GM23338 (cell line): ENCODE measurements at regions not wholly inside any gene's neighbourhood (a gene's known extent, or its start where the extent isn't known, plus 50 kb on each side); places are given as distances from the start of the nearest gene placed in this dataset.

Experiments
- ATAC-seq: fragments of 200-7000 bp; cut with Tn5 transposase; 3 replicates; pipeline ENCODE4 v1.9.1; 2020
- DNase-seq: peaks from one replicate; pipeline ENCODE4 v3.0.0-alpha.2; 2015; ENCODE audit warnings: low spot score
- H2AFZ ChIP-seq: fragments of 200-600 bp; sonication (generic); 2 replicates; pipeline ENCODE4 v1.8.0; 2016; ENCODE audit warnings: antibody characterized with exemption, mild to moderate bottlenecking, moderate library complexity
- H3F3A ChIP-seq: fragments of 200-600 bp; sonication (generic); replicated peaks from 2 replicates; pipeline ENCODE4 v1.8.0; 2017; ENCODE audit warnings: antibody characterized with exemption, mixed run types, low read depth
- H3K27ac ChIP-seq: fragments of 200-600 bp; sonication (generic); 2 replicates; pipeline ENCODE4 v1.6.1; 2016; ENCODE audit warnings: low read depth
- H3K27me3 ChIP-seq: fragments of 200-600 bp; sonication (generic); 2 replicates; pipeline ENCODE4 v1.8.0; 2016; ENCODE audit warnings: mild to moderate bottlenecking, mixed run types, moderate library complexity; ENCODE audit not compliant: insufficient read depth
- H3K36me3 ChIP-seq: fragments of 200-600 bp; sonication (generic); 2 replicates; pipeline ENCODE4 v1.8.0; 2016; ENCODE audit warnings: mild to moderate bottlenecking; ENCODE audit not compliant: insufficient read depth
- H3K4me1 ChIP-seq: fragments of 200-600 bp; sonication (generic); 2 replicates; pipeline ENCODE4 v1.8.0; 2016; ENCODE audit warnings: mild to moderate bottlenecking, moderate library complexity; ENCODE audit not compliant: insufficient read depth
- H3K4me2 ChIP-seq: fragments of 200-600 bp; sonication (generic); 2 replicates; pipeline ENCODE4 v1.7.1; 2017; ENCODE audit warnings: mixed run types
- H3K4me3 ChIP-seq: fragments of 200-600 bp; sonication (generic); 2 replicates; pipeline ENCODE4 v1.6.1; 2016; ENCODE audit warnings: mixed run types
- H3K79me2 ChIP-seq: fragments of 200-600 bp; sonication (generic); replicated peaks from 2 replicates; pipeline ENCODE4 v1.8.0; 2017; ENCODE audit warnings: mild to moderate bottlenecking; ENCODE audit not compliant: insufficient read depth
- H3K9me2 ChIP-seq: fragments of 200-600 bp; sonication (generic); 2 replicates; pipeline ENCODE4 v1.8.0; 2017; ENCODE audit not compliant: insufficient read depth
- H4K20me1 ChIP-seq: fragments of 200-600 bp; sonication (generic); replicated peaks from 2 replicates; pipeline ENCODE4 v1.8.0; 2017; ENCODE audit warnings: mild to moderate bottlenecking; ENCODE audit not compliant: insufficient read depth
- H3K27ac Mint-ChIP-seq: 2 replicates; pipeline ENCODE4 v1.8.0; 2020; ENCODE audit warnings: inconsistent platforms, mild to moderate bottlenecking, moderate library complexity, mixed read lengths
- H3K27me3 Mint-ChIP-seq: 3 replicates; pipeline ENCODE4 v1.8.0; 2022; ENCODE audit warnings: low read depth, mild to moderate bottlenecking, moderate library complexity, mixed read lengths, inconsistent platforms; ENCODE audit not compliant: insufficient read depth, poor library complexity
- H3K36me3 Mint-ChIP-seq: 3 replicates; pipeline ENCODE4 v1.8.0; 2021; ENCODE audit warnings: low read depth, mild to moderate bottlenecking, inconsistent platforms, moderate library complexity, mixed read lengths
- H3K4me1 Mint-ChIP-seq: 3 replicates; pipeline ENCODE4 v1.8.0; 2020; ENCODE audit warnings: mild to moderate bottlenecking, inconsistent platforms, mixed read lengths
- H3K4me3 Mint-ChIP-seq: 3 replicates; pipeline ENCODE4 v1.8.0; 2021; ENCODE audit warnings: moderate library complexity, mild to moderate bottlenecking, inconsistent platforms, mixed read lengths
- H3K9me3 Mint-ChIP-seq: 3 replicates; pipeline ENCODE4 v1.8.0; 2020; ENCODE audit warnings: moderate library complexity, mild to moderate bottlenecking, inconsistent platforms, mixed read lengths
- CREB1 ChIP-seq: fragments of 250-450 bp; sonication (Bioruptor Pico); IDR thresholded peaks from 2 replicates; pipeline ENCODE4 v1.5.0; 2020; ENCODE audit warnings: low read depth, mild to moderate bottlenecking, moderate library complexity
- EZH2 ChIP-seq: fragments of 200-600 bp; sonication (generic); IDR thresholded peaks from one replicate; pipeline ENCODE4 v1.8.0; 2017; ENCODE audit warnings: antibody characterized with exemption, mild to moderate bottlenecking, low read depth; ENCODE audit not compliant: unreplicated experiment
- EZH2phosphoT487 ChIP-seq: fragments of 200-600 bp; sonication (generic); IDR thresholded peaks from one replicate; pipeline ENCODE4 v1.8.1; 2018; ENCODE audit warnings: antibody characterized with exemption; ENCODE audit not compliant: unreplicated experiment
- JUNB ChIP-seq: IDR thresholded peaks from one replicate; pipeline ENCODE4 v1.6.1; 2016; ENCODE audit warnings: antibody characterized with exemption; ENCODE audit not compliant: unreplicated experiment
- NANOG ChIP-seq: IDR thresholded peaks from 2 replicates; pipeline ENCODE4 v1.6.1; 2016; ENCODE audit warnings: antibody characterized with exemption, borderline replicate concordance
- STAT1 ChIP-seq: IDR thresholded peaks from one replicate; pipeline ENCODE4 v1.6.1; 2016; ENCODE audit warnings: antibody characterized with exemption; ENCODE audit not compliant: unreplicated experiment
- ZNF114 ChIP-seq: fragments of 250-450 bp; sonication (Bioruptor Pico); IDR thresholded peaks from 2 replicates; pipeline ENCODE4 v1.5.0; 2020; ENCODE audit warnings: mild to moderate bottlenecking, moderate library complexity
- ZNF331 ChIP-seq: fragments of 250-450 bp; sonication (Bioruptor Pico); IDR thresholded peaks from 2 replicates; pipeline ENCODE4 v1.5.0; 2020; ENCODE audit warnings: low read depth, mild to moderate bottlenecking, moderate library complexity
- TF ChIP-seq, protein P1 (sequence below): IDR thresholded peaks from one replicate; pipeline ENCODE4 v1.6.1; 2018; ENCODE audit warnings: antibody characterized with exemption; ENCODE audit not compliant: unreplicated experiment
- TF ChIP-seq, protein P2 (sequence below): IDR thresholded peaks from 2 replicates; pipeline ENCODE4 v1.6.1; 2016; ENCODE audit warnings: antibody characterized with exemption

DNA sequence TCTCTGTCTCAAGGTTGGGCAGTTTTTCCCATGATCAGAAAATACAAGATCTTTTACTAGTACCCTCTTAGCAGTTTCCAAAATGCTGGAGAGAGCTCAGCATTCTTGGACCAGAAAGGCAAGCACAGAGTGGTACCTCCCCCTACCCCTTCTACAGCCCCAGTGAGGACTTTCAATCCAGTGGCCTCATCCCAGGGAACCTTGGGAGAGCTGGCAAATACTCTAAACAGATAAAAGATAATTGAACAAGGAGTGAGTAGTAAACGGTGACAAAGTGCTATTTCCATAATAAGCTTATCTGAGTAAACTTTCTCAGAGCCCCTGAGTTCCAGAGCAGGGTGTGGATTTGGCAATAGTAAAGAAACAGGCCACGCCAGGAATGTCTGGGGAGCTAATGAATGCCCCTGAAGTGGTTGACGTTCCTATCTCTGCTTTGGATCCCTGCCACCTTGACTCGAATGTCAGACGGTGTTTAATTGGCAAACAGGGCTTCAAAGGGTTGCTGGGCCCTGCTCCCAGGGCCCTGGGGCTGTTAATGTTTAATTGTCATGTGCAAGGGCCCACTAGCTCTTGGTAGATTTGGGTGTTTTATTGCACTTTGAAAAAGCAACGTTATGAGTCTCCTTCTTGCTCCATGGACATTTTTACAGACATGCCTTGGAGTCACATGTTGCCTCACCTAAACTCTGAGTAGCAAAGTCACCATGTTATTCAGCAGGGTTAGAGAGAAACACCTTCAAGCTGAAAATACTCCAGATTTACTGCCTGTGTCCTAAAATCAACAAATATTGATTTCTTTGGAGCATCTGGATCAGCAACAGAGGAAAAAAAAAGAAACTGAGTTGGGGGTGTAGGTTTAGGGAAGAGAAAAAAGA, 239.9 kb downstream of the CYRIA start:
- H3K9me3 Mint-ChIP-seq, result peaks cover 4% of the 10 kb centered on the region; the same call in 1 of the 3 replicates
- H3K36me3 Mint-ChIP-seq, result no peaks in the 10 kb centered on the region

DNA sequence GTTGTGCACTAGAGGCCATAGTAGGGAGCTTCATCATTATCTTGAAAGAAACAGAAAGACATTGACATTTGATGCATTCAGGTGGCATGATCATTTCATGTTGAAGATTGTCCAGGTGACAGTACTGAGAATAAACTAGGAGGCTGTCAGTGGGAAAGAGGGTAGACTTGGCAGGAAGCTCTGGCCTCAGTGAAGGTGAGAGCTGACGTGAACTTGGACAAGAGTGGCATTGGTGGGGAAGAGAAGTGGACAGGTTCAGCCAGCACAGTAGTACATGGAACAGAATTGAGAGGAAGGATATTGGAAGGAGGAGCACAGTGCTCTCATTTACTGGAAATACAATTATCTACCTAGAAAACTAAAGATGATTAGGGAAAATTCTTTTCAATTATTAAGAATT, 245.2 kb downstream of the CYRIA start:
- no peak overlapping the region for H3K4me2 ChIP-seq
- no peaks in the 10 kb centered on the region for H3F3A ChIP-seq
- H3K36me3 ChIP-seq, result no peaks in the 10 kb centered on the region
- H3K79me2 ChIP-seq, result no peaks in the 10 kb centered on the region
- H2AFZ ChIP-seq, result no peak overlapping the region
- no peaks in the 10 kb centered on the region for H4K20me1 ChIP-seq
- Mint-ChIP-seq H3K36me3 (no peaks in the 10 kb centered on the region), H3K27ac (no peak overlapping the region), H3K4me3 (no peak overlapping the region), H3K4me1 (no peaks in the 10 kb centered on the region; the same call in 2 of the 3 replicates), H3K9me3 (peaks cover 7% of the 10 kb centered on the region), H3K27me3 (no peaks in the 10 kb centered on the region)
- TF ChIP-seq EZH2phosphoT487, result no peak
- no peak for TF ChIP-seq STAT1
- TF ChIP-seq EZH2, result no peak
- TF ChIP-seq, protein P1, sequence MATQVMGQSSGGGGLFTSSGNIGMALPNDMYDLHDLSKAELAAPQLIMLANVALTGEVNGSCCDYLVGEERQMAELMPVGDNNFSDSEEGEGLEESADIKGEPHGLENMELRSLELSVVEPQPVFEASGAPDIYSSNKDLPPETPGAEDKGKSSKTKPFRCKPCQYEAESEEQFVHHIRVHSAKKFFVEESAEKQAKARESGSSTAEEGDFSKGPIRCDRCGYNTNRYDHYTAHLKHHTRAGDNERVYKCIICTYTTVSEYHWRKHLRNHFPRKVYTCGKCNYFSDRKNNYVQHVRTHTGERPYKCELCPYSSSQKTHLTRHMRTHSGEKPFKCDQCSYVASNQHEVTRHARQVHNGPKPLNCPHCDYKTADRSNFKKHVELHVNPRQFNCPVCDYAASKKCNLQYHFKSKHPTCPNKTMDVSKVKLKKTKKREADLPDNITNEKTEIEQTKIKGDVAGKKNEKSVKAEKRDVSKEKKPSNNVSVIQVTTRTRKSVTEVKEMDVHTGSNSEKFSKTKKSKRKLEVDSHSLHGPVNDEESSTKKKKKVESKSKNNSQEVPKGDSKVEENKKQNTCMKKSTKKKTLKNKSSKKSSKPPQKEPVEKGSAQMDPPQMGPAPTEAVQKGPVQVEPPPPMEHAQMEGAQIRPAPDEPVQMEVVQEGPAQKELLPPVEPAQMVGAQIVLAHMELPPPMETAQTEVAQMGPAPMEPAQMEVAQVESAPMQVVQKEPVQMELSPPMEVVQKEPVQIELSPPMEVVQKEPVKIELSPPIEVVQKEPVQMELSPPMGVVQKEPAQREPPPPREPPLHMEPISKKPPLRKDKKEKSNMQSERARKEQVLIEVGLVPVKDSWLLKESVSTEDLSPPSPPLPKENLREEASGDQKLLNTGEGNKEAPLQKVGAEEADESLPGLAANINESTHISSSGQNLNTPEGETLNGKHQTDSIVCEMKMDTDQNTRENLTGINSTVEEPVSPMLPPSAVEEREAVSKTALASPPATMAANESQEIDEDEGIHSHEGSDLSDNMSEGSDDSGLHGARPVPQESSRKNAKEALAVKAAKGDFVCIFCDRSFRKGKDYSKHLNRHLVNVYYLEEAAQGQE, result no peak
- no peak for TF ChIP-seq ZNF331 (CRISPR knock-in tag)
- TF ChIP-seq JUNB, result no peak
- TF ChIP-seq, protein P2, sequence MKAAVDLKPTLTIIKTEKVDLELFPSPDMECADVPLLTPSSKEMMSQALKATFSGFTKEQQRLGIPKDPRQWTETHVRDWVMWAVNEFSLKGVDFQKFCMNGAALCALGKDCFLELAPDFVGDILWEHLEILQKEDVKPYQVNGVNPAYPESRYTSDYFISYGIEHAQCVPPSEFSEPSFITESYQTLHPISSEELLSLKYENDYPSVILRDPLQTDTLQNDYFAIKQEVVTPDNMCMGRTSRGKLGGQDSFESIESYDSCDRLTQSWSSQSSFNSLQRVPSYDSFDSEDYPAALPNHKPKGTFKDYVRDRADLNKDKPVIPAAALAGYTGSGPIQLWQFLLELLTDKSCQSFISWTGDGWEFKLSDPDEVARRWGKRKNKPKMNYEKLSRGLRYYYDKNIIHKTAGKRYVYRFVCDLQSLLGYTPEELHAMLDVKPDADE, result no peak
- H3K9me2 ChIP-seq, result no peaks in the 10 kb centered on the region
- no peaks in the 10 kb centered on the region for H3K4me1 ChIP-seq
- H3K4me3 ChIP-seq, result no peak overlapping the region
- H3K27ac ChIP-seq, result no peak overlapping the region
- H3K27me3 ChIP-seq, result no peaks in the 10 kb centered on the region
- ATAC-seq (no peak), DNase-seq (no peak)

More for the DNA sequence above, 239.9 kb downstream of the CYRIA start:
- DNase-seq, result no peak
- Histone ChIP-seq H3K4me2 (no peak overlapping the region), H3F3A (no peaks in the 10 kb centered on the region), H3K27ac (no peak overlapping the region), H3K79me2 (no peaks in the 10 kb centered on the region), H3K4me3 (no peak overlapping the region), H3K9me2 (0 out of 2 replicates have a peak, but pooled peaks cover 6% of the 10 kb centered on the region), H3K4me1 (no peaks in the 10 kb centered on the region), H2AFZ (no peak overlapping the region), H3K27me3 (no peaks in the 10 kb centered on the region), H3K36me3 (no peaks in the 10 kb centered on the region), H4K20me1 (no peaks in the 10 kb centered on the region; the same call in 1 of the 2 replicates)
- TF ChIP-seq, protein P2, result no peak
- TF ChIP-seq ZNF331 (CRISPR knock-in tag) (no peak), CREB1 (CRISPR knock-in tag) (no peak), ZNF114 (CRISPR knock-in tag) (no peak), STAT1 (no peak), NANOG (no peak), EZH2phosphoT487 (no peak)
- TF ChIP-seq, protein P1, result no peak
- H3K27ac Mint-ChIP-seq, result no peak overlapping the region
- no peak for ATAC-seq
- H3K4me3 Mint-ChIP-seq, result no peak overlapping the region
- no peaks in the 10 kb centered on the region; the same call in 2 of the 3 replicates for H3K4me1 Mint-ChIP-seq
- no peaks in the 10 kb centered on the region for H3K27me3 Mint-ChIP-seq
